MM.1S (cell line): ENCODE measurements at regions not wholly inside any gene's neighbourhood (a gene's known extent, or its start where the extent isn't known, plus 50 kb on each side); places are given as distances from the start of the nearest gene placed in this dataset.

Experiments
- EZH2 ChIP-seq: fragments of 300-600 bp; sonication (generic); optimal IDR thresholded peaks from 2 replicates; pipeline ENCODE3; 2017; ENCODE audit warnings: low read depth, mild to moderate bottlenecking, antibody characterized with exemption, low read length, mixed read lengths
- TF ChIP-seq, protein P1 (sequence below): fragments of 300-600 bp; sonication (generic); IDR thresholded peaks from 2 replicates; pipeline ENCODE4 v1.5.1; 2016; ENCODE audit warnings: antibody characterized with exemption, low read length, mixed read lengths

DNA sequence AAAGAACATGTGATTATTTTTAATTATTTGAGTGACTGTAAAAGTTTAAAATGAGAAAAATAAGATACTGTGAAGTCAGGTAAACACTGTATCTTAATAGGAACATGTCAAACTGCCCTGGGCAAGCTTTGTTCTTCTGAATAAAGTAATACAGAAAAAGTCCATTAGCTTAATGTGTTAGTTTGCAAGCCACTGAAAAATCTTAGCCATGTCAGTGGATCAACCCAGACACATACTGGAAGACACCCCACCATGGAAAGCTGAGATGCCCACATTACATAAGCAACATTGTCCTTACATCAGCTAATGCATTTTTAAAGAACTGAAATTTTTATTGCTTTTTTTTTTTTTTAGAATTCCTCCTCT is 155.2 kb downstream of the BBOX1 start:
- no peak for TF ChIP-seq EZH2
- TF ChIP-seq, protein P1, sequence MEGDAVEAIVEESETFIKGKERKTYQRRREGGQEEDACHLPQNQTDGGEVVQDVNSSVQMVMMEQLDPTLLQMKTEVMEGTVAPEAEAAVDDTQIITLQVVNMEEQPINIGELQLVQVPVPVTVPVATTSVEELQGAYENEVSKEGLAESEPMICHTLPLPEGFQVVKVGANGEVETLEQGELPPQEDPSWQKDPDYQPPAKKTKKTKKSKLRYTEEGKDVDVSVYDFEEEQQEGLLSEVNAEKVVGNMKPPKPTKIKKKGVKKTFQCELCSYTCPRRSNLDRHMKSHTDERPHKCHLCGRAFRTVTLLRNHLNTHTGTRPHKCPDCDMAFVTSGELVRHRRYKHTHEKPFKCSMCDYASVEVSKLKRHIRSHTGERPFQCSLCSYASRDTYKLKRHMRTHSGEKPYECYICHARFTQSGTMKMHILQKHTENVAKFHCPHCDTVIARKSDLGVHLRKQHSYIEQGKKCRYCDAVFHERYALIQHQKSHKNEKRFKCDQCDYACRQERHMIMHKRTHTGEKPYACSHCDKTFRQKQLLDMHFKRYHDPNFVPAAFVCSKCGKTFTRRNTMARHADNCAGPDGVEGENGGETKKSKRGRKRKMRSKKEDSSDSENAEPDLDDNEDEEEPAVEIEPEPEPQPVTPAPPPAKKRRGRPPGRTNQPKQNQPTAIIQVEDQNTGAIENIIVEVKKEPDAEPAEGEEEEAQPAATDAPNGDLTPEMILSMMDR = no peak
